SK-N-SH (cell line): ENCODE measurements at regions not wholly inside any gene's neighbourhood (a gene's known extent, or its start where the extent isn't known, plus 50 kb on each side); places are given as distances from the start of the nearest gene placed in this dataset.

Experiments
- CTCF ChIA-PET: fragments of 300-600, 350-600 bp; formaldehyde crosslinking; extraction: SDS; loops from one replicate; lab custom pipeline; 2021; lab: Yijun Ruan, JAX
- POLR2A ChIA-PET: fragments of 350-600 bp; sonication (Branson Sonifier 250); formaldehyde crosslinking; extraction: SDS; loops from one replicate; lab custom pipeline; 2020; ENCODE audit warnings: antibody characterized with exemption, inconsistent platforms; lab: Yijun Ruan, JAX
- DNase-seq: peaks from one replicate; pipeline ENCODE4 v3.0.0; 2012
- H2AFZ ChIP-seq: fragments of 200-600 bp; sonication (generic); 2 replicates; pipeline ENCODE4 v1.8.1; 2016; ENCODE audit warnings: antibody characterized with exemption, mild to moderate bottlenecking, low read depth
- H3F3A ChIP-seq: fragments of 200-600 bp; sonication (generic); replicated peaks from 2 replicates; pipeline ENCODE3; 2016; ENCODE audit warnings: antibody characterized with exemption, mild to moderate bottlenecking; ENCODE audit not compliant: insufficient read depth
- H3K27ac ChIP-seq, 2 experiments: fragments of 200-500 bp in 1 of 2; fragments of 200-600 bp in 1 of 2; sonication (Bioruptor generic) in 1 of 2; sonication (generic), shearing (Covaris generic) in 1 of 2; 2 replicates each; pipeline versions ENCODE4 v1.5.1 to v1.6.1; 2014 to 2016; ENCODE audit warnings: low read depth in 2 of 2, inconsistent platforms in 1 of 2, low read length in 1 of 2, mild to moderate bottlenecking in 1 of 2, mixed read lengths in 1 of 2
- H3K27me3 ChIP-seq: fragments of 200-600 bp; sonication (generic), shearing (Covaris generic); 2 replicates; pipeline ENCODE4 v1.6.1; 2016; ENCODE audit warnings: mixed run types; ENCODE audit not compliant: insufficient read depth
- H3K36me3 ChIP-seq, 2 experiments: fragments of 200-500 bp in 1 of 2; fragments of 200-600 bp in 1 of 2; sonication (Bioruptor generic) in 1 of 2; sonication (generic) in 1 of 2; replicated peaks in 1 of 2; 2 replicates each; pipeline versions ENCODE3 to v1.5.1; 2014 to 2016; ENCODE audit warnings: low read length in 1 of 2, mild to moderate bottlenecking in 1 of 2; ENCODE audit not compliant: insufficient read depth in 2 of 2, control insufficient read depth in 1 of 2
- H3K4me1 ChIP-seq, 2 experiments: fragments of 200-500 bp in 1 of 2; fragments of 200-600 bp in 1 of 2; sonication (Bioruptor generic) in 1 of 2; sonication (generic), shearing (Covaris generic) in 1 of 2; 2 replicates each; pipeline versions ENCODE4 v1.5.1 to v1.6.1; 2014 to 2016; ENCODE audit warnings: low read depth in 1 of 2, low read length in 1 of 2, mixed run types in 1 of 2; ENCODE audit not compliant: insufficient read depth in 2 of 2, control insufficient read depth in 1 of 2
- H3K4me2 ChIP-seq: fragments of 200-600 bp; sonication (generic), shearing (Covaris generic); 2 replicates; pipeline ENCODE4 v1.6.1; 2017; ENCODE audit warnings: mixed run types
- H3K4me3 ChIP-seq, 2 experiments: fragments of 200-500 bp in 1 of 2; fragments of 200-600 bp in 1 of 2; sonication (Bioruptor generic) in 1 of 2; sonication (generic), shearing (Covaris generic) in 1 of 2; 2 replicates each; pipeline versions ENCODE4 v1.5.1 to v1.8.1; 2014 to 2016; ENCODE audit warnings: low read depth in 2 of 2, inconsistent platforms in 1 of 2, low read length in 1 of 2, mild to moderate bottlenecking in 1 of 2, mixed read lengths in 1 of 2, moderate library complexity in 1 of 2
- H3K79me2 ChIP-seq: fragments of 200-600 bp; sonication (generic); 2 replicates; pipeline ENCODE4 v1.8.1; 2017; ENCODE audit warnings: mild to moderate bottlenecking; ENCODE audit not compliant: insufficient read depth
- H3K9ac ChIP-seq: fragments of 200-600 bp; sonication (generic); 2 replicates; pipeline ENCODE4 v1.6.1; 2017; ENCODE audit warnings: mixed run types
- H3K9me2 ChIP-seq: fragments of 200-600 bp; sonication (generic); 2 replicates; pipeline ENCODE4 v1.6.1; 2017; ENCODE audit warnings: mixed run types
- H3K9me3 ChIP-seq: fragments of 200-600 bp; sonication (generic); 2 replicates; pipeline ENCODE4 v1.6.1; 2017; ENCODE audit warnings: mixed run types, mild to moderate bottlenecking, moderate library complexity
- H4K20me1 ChIP-seq: fragments of 200-600 bp; sonication (generic); 2 replicates; pipeline ENCODE4 v1.6.1; 2017; ENCODE audit warnings: mild to moderate bottlenecking, mixed run types; ENCODE audit not compliant: insufficient read depth
- CHD2 ChIP-seq: fragments of 150-350 bp; IDR thresholded peaks from 2 replicates; pipeline ENCODE4 v1.6.1; 2018; ENCODE audit warnings: low read length; ENCODE audit not compliant: partially characterized antibody
- EZH2phosphoT487 ChIP-seq: fragments of 200-600 bp; sonication (generic); IDR thresholded peaks from 2 replicates; pipeline ENCODE4 v1.6.1; 2017; ENCODE audit warnings: low read depth, mixed run types, mild to moderate bottlenecking, antibody characterized with exemption, moderate library complexity, borderline replicate concordance
- FOSL2 ChIP-seq: IDR thresholded peaks from 2 replicates; pipeline ENCODE4 v1.4.0; 2012; ENCODE audit warnings: low read depth, mild to moderate bottlenecking, moderate library complexity, borderline replicate concordance
- FOXJ3 ChIP-seq: sonication (generic); formaldehyde crosslinking; IDR thresholded peaks from 2 replicates; pipeline ENCODE4 v1.5.1; 2020; ENCODE audit warnings: mild to moderate bottlenecking, missing genetic modification reagents
- GABPA ChIP-seq: IDR thresholded peaks from 2 replicates; pipeline ENCODE4 v1.4.0; 2012; ENCODE audit warnings: low read depth, mild to moderate bottlenecking
- JUND ChIP-seq: IDR thresholded peaks from 2 replicates; pipeline ENCODE4 v1.4.0; 2012
- MEF2A ChIP-seq: IDR thresholded peaks from 2 replicates; pipeline ENCODE4 v1.4.0; 2012; ENCODE audit warnings: low read depth, borderline replicate concordance
- MXI1 ChIP-seq: IDR thresholded peaks from 2 replicates; pipeline ENCODE4 v1.6.1; 2012; ENCODE audit warnings: mild to moderate bottlenecking, low read depth, low read length, improper control_type of control experiment
- NFIC ChIP-seq: IDR thresholded peaks from 2 replicates; pipeline ENCODE4 v1.4.0; 2012; ENCODE audit warnings: borderline replicate concordance
- NRF1 ChIP-seq: IDR thresholded peaks from 2 replicates; pipeline ENCODE4 v1.6.1; 2012; ENCODE audit warnings: low read depth, mild to moderate bottlenecking, low read length
- POLR2AphosphoS5 ChIP-seq: IDR thresholded peaks from 2 replicates; pipeline ENCODE4 v1.6.1; 2012; ENCODE audit warnings: low read depth, low read length
- RAD21 ChIP-seq: IDR thresholded peaks from 2 replicates; pipeline ENCODE4 v1.6.1; 2012; ENCODE audit warnings: mild to moderate bottlenecking, low read length
- RFX5 ChIP-seq: IDR thresholded peaks from 2 replicates; pipeline ENCODE4 v1.6.1; 2012; ENCODE audit warnings: mild to moderate bottlenecking, improper control_type of control experiment, low read length
- TAF1 ChIP-seq: IDR thresholded peaks from 2 replicates; pipeline ENCODE4 v1.6.1; 2012; ENCODE audit warnings: low read depth, mild to moderate bottlenecking, low read length, moderate library complexity, borderline replicate concordance
- YY1 ChIP-seq: IDR thresholded peaks from 2 replicates; pipeline ENCODE4 v1.4.0; 2012; ENCODE audit warnings: low read depth, mild to moderate bottlenecking
- WGBS: methylation state at CpG from one replicate; pipeline ENCODE4 v1.1.6; 2017; ENCODE audit warnings: low lambda C conversion rate; 5-methylcytosine and 5-hydroxymethylcytosine counted together
- TF ChIP-seq, protein P1 (sequence below): fragments of 150-350 bp; IDR thresholded peaks from 2 replicates; pipeline ENCODE4 v1.6.1; 2017; ENCODE audit warnings: antibody characterized with exemption, low read length, low read depth, borderline replicate concordance
- TF ChIP-seq, protein P2 (sequence below): IDR thresholded peaks from 2 replicates; pipeline ENCODE4 v1.4.0; 2012; ENCODE audit warnings: low read depth, borderline replicate concordance
- TF ChIP-seq, protein P3 (sequence below): fragments of 200-600 bp; sonication (generic); IDR thresholded peaks from 2 replicates; pipeline ENCODE4 v1.6.1; 2017; ENCODE audit warnings: antibody characterized with exemption, mild to moderate bottlenecking, moderate library complexity
- TF ChIP-seq, protein P4 (sequence below): fragments of 150-350 bp; IDR thresholded peaks from 2 replicates; pipeline ENCODE4 v1.6.1; 2016; ENCODE audit warnings: mild to moderate bottlenecking, low read depth, low read length

DNA sequence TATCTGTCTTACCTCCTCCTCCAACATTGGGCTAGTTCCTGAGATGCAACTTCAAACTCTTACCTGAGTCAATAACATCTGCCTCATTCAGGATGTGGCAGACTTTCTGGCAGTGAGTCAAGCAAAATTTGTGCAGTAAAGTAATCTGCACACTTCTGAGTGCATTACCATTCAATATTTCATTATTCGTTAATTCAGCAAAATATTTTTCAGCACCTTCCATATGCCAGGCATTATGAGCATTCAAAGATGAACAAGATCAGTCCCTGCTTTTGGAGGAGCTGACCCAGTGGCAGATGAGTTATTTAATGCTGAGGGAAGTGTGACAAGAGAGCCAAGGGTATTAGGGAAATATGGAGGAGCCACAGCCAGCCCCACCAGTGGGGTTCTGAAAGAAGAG is 339.7 kb downstream of the LNPK start:
- ChIA-PET CTCF (no interaction called here), POLR2A (no interaction called here)
- H3K4me2 ChIP-seq = no peak overlapping the region
- TF ChIP-seq, protein P1, sequence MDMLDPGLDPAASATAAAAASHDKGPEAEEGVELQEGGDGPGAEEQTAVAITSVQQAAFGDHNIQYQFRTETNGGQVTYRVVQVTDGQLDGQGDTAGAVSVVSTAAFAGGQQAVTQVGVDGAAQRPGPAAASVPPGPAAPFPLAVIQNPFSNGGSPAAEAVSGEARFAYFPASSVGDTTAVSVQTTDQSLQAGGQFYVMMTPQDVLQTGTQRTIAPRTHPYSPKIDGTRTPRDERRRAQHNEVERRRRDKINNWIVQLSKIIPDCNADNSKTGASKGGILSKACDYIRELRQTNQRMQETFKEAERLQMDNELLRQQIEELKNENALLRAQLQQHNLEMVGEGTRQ = no peak
- TF ChIP-seq, protein P2, sequence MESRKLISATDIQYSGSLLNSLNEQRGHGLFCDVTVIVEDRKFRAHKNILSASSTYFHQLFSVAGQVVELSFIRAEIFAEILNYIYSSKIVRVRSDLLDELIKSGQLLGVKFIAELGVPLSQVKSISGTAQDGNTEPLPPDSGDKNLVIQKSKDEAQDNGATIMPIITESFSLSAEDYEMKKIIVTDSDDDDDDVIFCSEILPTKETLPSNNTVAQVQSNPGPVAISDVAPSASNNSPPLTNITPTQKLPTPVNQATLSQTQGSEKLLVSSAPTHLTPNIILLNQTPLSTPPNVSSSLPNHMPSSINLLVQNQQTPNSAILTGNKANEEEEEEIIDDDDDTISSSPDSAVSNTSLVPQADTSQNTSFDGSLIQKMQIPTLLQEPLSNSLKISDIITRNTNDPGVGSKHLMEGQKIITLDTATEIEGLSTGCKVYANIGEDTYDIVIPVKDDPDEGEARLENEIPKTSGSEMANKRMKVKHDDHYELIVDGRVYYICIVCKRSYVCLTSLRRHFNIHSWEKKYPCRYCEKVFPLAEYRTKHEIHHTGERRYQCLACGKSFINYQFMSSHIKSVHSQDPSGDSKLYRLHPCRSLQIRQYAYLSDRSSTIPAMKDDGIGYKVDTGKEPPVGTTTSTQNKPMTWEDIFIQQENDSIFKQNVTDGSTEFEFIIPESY = no peak
- no peak for TF ChIP-seq RAD21
- TF ChIP-seq, protein P3, sequence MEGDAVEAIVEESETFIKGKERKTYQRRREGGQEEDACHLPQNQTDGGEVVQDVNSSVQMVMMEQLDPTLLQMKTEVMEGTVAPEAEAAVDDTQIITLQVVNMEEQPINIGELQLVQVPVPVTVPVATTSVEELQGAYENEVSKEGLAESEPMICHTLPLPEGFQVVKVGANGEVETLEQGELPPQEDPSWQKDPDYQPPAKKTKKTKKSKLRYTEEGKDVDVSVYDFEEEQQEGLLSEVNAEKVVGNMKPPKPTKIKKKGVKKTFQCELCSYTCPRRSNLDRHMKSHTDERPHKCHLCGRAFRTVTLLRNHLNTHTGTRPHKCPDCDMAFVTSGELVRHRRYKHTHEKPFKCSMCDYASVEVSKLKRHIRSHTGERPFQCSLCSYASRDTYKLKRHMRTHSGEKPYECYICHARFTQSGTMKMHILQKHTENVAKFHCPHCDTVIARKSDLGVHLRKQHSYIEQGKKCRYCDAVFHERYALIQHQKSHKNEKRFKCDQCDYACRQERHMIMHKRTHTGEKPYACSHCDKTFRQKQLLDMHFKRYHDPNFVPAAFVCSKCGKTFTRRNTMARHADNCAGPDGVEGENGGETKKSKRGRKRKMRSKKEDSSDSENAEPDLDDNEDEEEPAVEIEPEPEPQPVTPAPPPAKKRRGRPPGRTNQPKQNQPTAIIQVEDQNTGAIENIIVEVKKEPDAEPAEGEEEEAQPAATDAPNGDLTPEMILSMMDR = no peak
- no peak for TF ChIP-seq TAF1
- TF ChIP-seq NRF1 = no peak
- TF ChIP-seq EZH2phosphoT487 = no peak
- TF ChIP-seq CHD2 = no peak
- TF ChIP-seq, protein P4, sequence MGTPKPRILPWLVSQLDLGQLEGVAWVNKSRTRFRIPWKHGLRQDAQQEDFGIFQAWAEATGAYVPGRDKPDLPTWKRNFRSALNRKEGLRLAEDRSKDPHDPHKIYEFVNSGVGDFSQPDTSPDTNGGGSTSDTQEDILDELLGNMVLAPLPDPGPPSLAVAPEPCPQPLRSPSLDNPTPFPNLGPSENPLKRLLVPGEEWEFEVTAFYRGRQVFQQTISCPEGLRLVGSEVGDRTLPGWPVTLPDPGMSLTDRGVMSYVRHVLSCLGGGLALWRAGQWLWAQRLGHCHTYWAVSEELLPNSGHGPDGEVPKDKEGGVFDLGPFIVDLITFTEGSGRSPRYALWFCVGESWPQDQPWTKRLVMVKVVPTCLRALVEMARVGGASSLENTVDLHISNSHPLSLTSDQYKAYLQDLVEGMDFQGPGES = no peak
- TF ChIP-seq FOXJ3 (CRISPR knock-in tag) = no peak
- no peak for TF ChIP-seq YY1
- TF ChIP-seq MEF2A = no peak
- no peak for TF ChIP-seq FOSL2
- TF ChIP-seq MXI1 = no peak
- TF ChIP-seq JUND = no peak
- TF ChIP-seq NFIC = no peak
- TF ChIP-seq POLR2AphosphoS5 = no peak
- TF ChIP-seq RFX5 = no peak
- TF ChIP-seq GABPA = no peak
- H4K20me1 ChIP-seq = no peaks in the 10 kb centered on the region
- H3K27ac ChIP-seq = no peak overlapping the region
- H3K4me3 ChIP-seq = no peak overlapping the region
- H3F3A ChIP-seq = no peaks in the 10 kb centered on the region
- no peaks in the 10 kb centered on the region for H3K9me2 ChIP-seq
- no peaks in the 10 kb centered on the region for H3K9me3 ChIP-seq
- H2AFZ ChIP-seq = no peak overlapping the region
- H3K4me1 ChIP-seq = no peaks in the 10 kb centered on the region
- H3K36me3 ChIP-seq = no peaks in the 10 kb centered on the region
- no peak overlapping the region for H3K9ac ChIP-seq
- no peaks in the 10 kb centered on the region for H3K79me2 ChIP-seq
- 5% methylated on average over 1 of the region's 1 CpG for WGBS
- DNase-seq = no peak
- no peaks in the 10 kb centered on the region for H3K27me3 ChIP-seq
